WTC11 (cell line): ENCODE measurements at regions not wholly inside any gene's neighbourhood (a gene's known extent, or its start where the extent isn't known, plus 50 kb on each side); places are given as distances from the start of the nearest gene placed in this dataset.

ENCODE experiments used
- ATAC-seq: fragments of 200-7000 bp; cut with Tn5 transposase; 2 replicates; pipeline ENCODE4 v1.10.0; 2021; ENCODE audit warnings: mild to moderate bottlenecking, moderate library complexity
- CTCF ChIA-PET: fragments of 300-600 bp; sonication (Branson Sonifier 250); formaldehyde crosslinking; loops from one replicate; lab custom pipeline; 2021; ENCODE audit warnings: antibody characterized with exemption; lab: Charles Lee
- POLR2A ChIA-PET: fragments of 350-600 bp; sonication (Branson Sonifier 250); formaldehyde crosslinking; loops from one replicate; lab custom pipeline; 2021; ENCODE audit warnings: antibody characterized with exemption; lab: Charles Lee
- DNase-seq: peaks from one replicate; pipeline ENCODE4 v3.0.0; 2021; ENCODE audit warnings: low spot score
- H3K27ac Mint-ChIP-seq: 2 replicates; pipeline ENCODE4 v1.8.0; 2021; ENCODE audit warnings: mixed read lengths
- H3K27me3 Mint-ChIP-seq: 2 replicates; pipeline ENCODE4 v1.8.0; 2021; ENCODE audit warnings: low read depth, mild to moderate bottlenecking, moderate library complexity, mixed read lengths
- H3K36me3 Mint-ChIP-seq: 2 replicates; pipeline ENCODE4 v1.8.0; 2021; ENCODE audit warnings: mixed read lengths
- H3K4me1 Mint-ChIP-seq: 2 replicates; pipeline ENCODE4 v1.8.0; 2022; ENCODE audit warnings: mixed read lengths
- H3K4me3 Mint-ChIP-seq: 2 replicates; pipeline ENCODE4 v1.8.0; 2021; ENCODE audit warnings: mild to moderate bottlenecking, moderate library complexity, mixed read lengths
- H3K9me3 Mint-ChIP-seq: 2 replicates; pipeline ENCODE4 v1.8.0; 2021; ENCODE audit warnings: mixed read lengths
- CREM ChIP-seq: sonication (generic); formaldehyde crosslinking; IDR thresholded peaks from 2 replicates; pipeline ENCODE4 v1.8.1; 2022; ENCODE audit warnings: mild to moderate bottlenecking, missing genetic modification reagents, moderate library complexity
- ELF4 ChIP-seq: sonication (generic); formaldehyde crosslinking; IDR thresholded peaks from 2 replicates; pipeline ENCODE4 v1.8.1; 2022; ENCODE audit warnings: low read depth, mild to moderate bottlenecking, moderate library complexity, missing genetic modification reagents
- EMX1 ChIP-seq: fragments of 250-450 bp; sonication (Bioruptor Pico); IDR thresholded peaks from 2 replicates; pipeline ENCODE4 v1.8.0; 2021; ENCODE audit warnings: mild to moderate bottlenecking
- ETV6 ChIP-seq: sonication (generic); formaldehyde crosslinking; IDR thresholded peaks from 2 replicates; pipeline ENCODE4 v1.8.1; 2022; ENCODE audit warnings: mild to moderate bottlenecking, missing genetic modification reagents
- JAZF1 ChIP-seq: fragments of 250-450 bp; sonication (Bioruptor Pico); IDR thresholded peaks from 2 replicates; pipeline ENCODE4 v1.9.0; 2021; ENCODE audit warnings: moderate library complexity, mild to moderate bottlenecking, inconsistent platforms
- MXD4 ChIP-seq: fragments of 250-450 bp; sonication (Bioruptor Pico); IDR thresholded peaks from 2 replicates; pipeline ENCODE4 v1.8.0; 2021; ENCODE audit warnings: mild to moderate bottlenecking, moderate library complexity, borderline replicate concordance
- NFE2L1 ChIP-seq: sonication (generic); formaldehyde crosslinking; IDR thresholded peaks from 2 replicates; pipeline ENCODE4 v1.8.1; 2023; ENCODE audit warnings: missing genetic modification reagents
- SP1 ChIP-seq: sonication (generic); formaldehyde crosslinking; conservative IDR thresholded peaks from 2 replicates; pipeline ENCODE4 v1.8.1; 2022; ENCODE audit warnings: missing genetic modification reagents
- TEAD4 ChIP-seq: sonication (generic); formaldehyde crosslinking; IDR thresholded peaks from 2 replicates; pipeline ENCODE4 v1.8.0; 2022; ENCODE audit warnings: mild to moderate bottlenecking, missing genetic modification reagents
- ZNF232 ChIP-seq: sonication (generic); formaldehyde crosslinking; IDR thresholded peaks from 2 replicates; pipeline ENCODE4 v1.8.0; 2022; ENCODE audit warnings: mild to moderate bottlenecking, missing genetic modification reagents
- ZNF416 ChIP-seq: fragments of 250-450 bp; sonication (Bioruptor Pico); IDR thresholded peaks from 2 replicates; pipeline ENCODE4 v1.9.0; 2021; ENCODE audit warnings: mild to moderate bottlenecking, inconsistent platforms
- TF ChIP-seq, protein P1 (sequence below): sonication (generic); formaldehyde crosslinking; IDR thresholded peaks from 2 replicates; pipeline ENCODE4 v1.8.1; 2023; ENCODE audit warnings: mild to moderate bottlenecking, missing genetic modification reagents, moderate library complexity
- TF ChIP-seq, protein P2 (sequence below): sonication (generic); formaldehyde crosslinking; IDR thresholded peaks from 2 replicates; pipeline ENCODE4 v1.8.0; 2022; ENCODE audit warnings: mild to moderate bottlenecking, missing genetic modification reagents
- TF ChIP-seq, protein P3 (sequence below): sonication (generic); formaldehyde crosslinking; IDR thresholded peaks from 2 replicates; pipeline ENCODE4 v1.8.0; 2022; ENCODE audit warnings: mild to moderate bottlenecking, missing genetic modification reagents
- TF ChIP-seq, protein P4 (sequence below): fragments of 250-450 bp; sonication (Bioruptor Pico); IDR thresholded peaks from 2 replicates; pipeline ENCODE4 v1.9.0; 2021; ENCODE audit warnings: moderate library complexity, mild to moderate bottlenecking, inconsistent platforms, borderline replicate concordance
- TF ChIP-seq, protein P5 (sequence below): sonication (generic); formaldehyde crosslinking; IDR thresholded peaks from 2 replicates; pipeline ENCODE4 v1.8.0; 2023; ENCODE audit warnings: mild to moderate bottlenecking, missing genetic modification reagents
- TF ChIP-seq, protein P6 (sequence below): fragments of 250-450 bp; sonication (Bioruptor Pico); IDR thresholded peaks from 2 replicates; pipeline ENCODE4 v1.8.0; 2021; ENCODE audit warnings: mild to moderate bottlenecking
- TF ChIP-seq, protein P7 (sequence below): fragments of 200-600 bp; IDR thresholded peaks from 2 replicates; pipeline ENCODE4 v1.8.0; 2022; ENCODE audit warnings: antibody characterized with exemption
- TF ChIP-seq, protein P8 (sequence below): sonication (generic); formaldehyde crosslinking; IDR thresholded peaks from 2 replicates; pipeline ENCODE4 v1.8.1; 2022; ENCODE audit warnings: mild to moderate bottlenecking, missing genetic modification reagents, moderate library complexity, borderline replicate concordance

DNA sequence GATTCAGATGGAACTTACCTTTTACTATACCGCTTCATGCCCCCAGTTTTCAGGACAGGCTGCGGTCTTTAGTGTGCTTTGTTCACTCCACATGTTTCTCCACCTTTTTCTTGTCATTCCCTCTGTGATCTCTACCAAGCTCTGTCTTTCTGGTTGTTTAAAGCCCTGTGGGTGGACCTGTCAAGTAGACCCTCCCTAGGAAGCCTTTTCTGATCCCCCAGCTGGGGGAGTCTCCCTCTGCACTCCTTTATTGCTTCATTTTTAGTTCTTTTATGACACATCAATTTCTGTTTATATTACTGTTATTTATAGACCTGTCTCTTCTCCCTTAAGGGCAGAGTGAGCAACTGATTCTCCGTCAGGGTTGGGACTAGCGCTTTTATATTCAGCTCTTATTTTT lies 150.2 kb downstream of the C4orf33 start:
- POLR2A ChIA-PET, result no interaction called here
- DNase-seq, result no peak
- H3K27ac Mint-ChIP-seq, result no peak overlapping the region

DNA sequence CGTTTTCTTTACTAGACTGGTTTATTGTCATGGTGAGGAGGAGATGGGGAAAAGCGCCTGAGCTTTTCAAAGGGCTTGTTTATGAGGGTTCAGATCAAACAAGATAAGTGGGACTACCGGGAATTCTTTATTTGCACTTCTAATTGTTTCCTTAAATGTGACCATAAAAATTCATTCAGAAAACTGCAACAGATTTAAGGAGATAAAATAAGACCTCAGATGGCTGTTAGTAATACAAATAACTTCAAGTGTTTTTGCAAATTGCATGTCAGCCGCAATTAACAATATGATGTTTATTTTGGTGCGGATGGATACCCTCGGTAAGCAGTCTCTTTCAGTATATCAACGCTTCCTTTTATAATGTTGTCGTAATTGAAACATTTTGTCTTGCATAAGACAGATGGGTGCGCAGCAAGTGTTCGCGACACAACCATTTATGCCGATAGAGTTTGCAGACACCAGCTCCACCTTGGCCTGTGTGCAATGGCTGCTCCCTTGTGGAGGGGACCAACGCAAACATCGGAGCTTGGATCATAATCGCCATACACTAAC lies 151.0 kb downstream of the C4orf33 start:
- TF ChIP-seq ETV6 (CRISPR knock-in tag) (no peak), TEAD4 (CRISPR knock-in tag) (no peak), CREM (CRISPR knock-in tag) (no peak), JAZF1 (CRISPR knock-in tag) (no peak)
- TF ChIP-seq, protein P1, sequence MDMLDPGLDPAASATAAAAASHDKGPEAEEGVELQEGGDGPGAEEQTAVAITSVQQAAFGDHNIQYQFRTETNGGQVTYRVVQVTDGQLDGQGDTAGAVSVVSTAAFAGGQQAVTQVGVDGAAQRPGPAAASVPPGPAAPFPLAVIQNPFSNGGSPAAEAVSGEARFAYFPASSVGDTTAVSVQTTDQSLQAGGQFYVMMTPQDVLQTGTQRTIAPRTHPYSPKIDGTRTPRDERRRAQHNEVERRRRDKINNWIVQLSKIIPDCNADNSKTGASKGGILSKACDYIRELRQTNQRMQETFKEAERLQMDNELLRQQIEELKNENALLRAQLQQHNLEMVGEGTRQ (CRISPR knock-in tag), result no peak
- ChIA-PET CTCF (interaction anchor here (1.5 kb wide), 1 partner anchor 10 kb away, joined by 3 read pairs; no protein-coding TSS in a partner anchor), POLR2A (no interaction called here)
- DNase-seq (no peak), ATAC-seq (no peak)
- H3K4me1 Mint-ChIP-seq, result peaks cover 25% of the 10 kb centered on the region
- no peaks in the 10 kb centered on the region; the same call in 1 of the 2 replicates for H3K27me3 Mint-ChIP-seq
- no peaks in the 10 kb centered on the region for H3K36me3 Mint-ChIP-seq
- no peak overlapping the region for H3K4me3 Mint-ChIP-seq
- no peak overlapping the region; the same call in 1 of the 2 replicates for H3K27ac Mint-ChIP-seq
- peaks cover 9% of the 10 kb centered on the region for H3K9me3 Mint-ChIP-seq

More for the DNA sequence above, 150.2 kb downstream of the C4orf33 start:
- CTCF ChIA-PET, result interaction anchor here (1.5 kb wide), 1 partner anchor 9 kb away, joined by 3 read pairs; no protein-coding TSS in a partner anchor
- Mint-ChIP-seq H3K9me3 (peaks cover 2% of the 10 kb centered on the region), H3K27me3 (no peaks in the 10 kb centered on the region; the same call in 1 of the 2 replicates), H3K36me3 (no peaks in the 10 kb centered on the region), H3K4me1 (peaks cover 16% of the 10 kb centered on the region), H3K4me3 (no peak overlapping the region)
- TF ChIP-seq, protein P2, sequence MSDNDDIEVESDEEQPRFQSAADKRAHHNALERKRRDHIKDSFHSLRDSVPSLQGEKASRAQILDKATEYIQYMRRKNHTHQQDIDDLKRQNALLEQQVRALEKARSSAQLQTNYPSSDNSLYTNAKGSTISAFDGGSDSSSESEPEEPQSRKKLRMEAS (CRISPR knock-in tag), result no peak
- TF ChIP-seq MXD4 (CRISPR knock-in tag) (no peak), EMX1 (CRISPR knock-in tag) (no peak), ZNF232 (no peak), JAZF1 (CRISPR knock-in tag) (no peak), ELF4 (CRISPR knock-in tag) (no peak), CREM (CRISPR knock-in tag) (no peak), NFE2L1 (CRISPR knock-in tag) (no peak), ZNF416 (CRISPR knock-in tag) (no peak), SP1 (CRISPR knock-in tag) (no peak)
- TF ChIP-seq, protein P3, sequence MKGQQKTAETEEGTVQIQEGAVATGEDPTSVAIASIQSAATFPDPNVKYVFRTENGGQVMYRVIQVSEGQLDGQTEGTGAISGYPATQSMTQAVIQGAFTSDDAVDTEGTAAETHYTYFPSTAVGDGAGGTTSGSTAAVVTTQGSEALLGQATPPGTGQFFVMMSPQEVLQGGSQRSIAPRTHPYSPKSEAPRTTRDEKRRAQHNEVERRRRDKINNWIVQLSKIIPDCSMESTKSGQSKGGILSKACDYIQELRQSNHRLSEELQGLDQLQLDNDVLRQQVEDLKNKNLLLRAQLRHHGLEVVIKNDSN (CRISPR knock-in tag), result no peak
- TF ChIP-seq, protein P4, sequence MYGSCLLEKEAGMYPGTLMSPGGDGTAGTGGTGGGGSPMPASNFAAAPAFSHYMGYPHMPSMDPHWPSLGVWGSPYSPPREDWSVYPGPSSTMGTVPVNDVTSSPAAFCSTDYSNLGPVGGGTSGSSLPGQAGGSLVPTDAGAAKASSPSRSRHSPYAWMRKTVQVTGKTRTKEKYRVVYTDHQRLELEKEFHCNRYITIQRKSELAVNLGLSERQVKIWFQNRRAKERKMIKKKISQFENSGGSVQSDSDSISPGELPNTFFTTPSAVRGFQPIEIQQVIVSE (CRISPR knock-in tag), result no peak
- TF ChIP-seq, protein P5, sequence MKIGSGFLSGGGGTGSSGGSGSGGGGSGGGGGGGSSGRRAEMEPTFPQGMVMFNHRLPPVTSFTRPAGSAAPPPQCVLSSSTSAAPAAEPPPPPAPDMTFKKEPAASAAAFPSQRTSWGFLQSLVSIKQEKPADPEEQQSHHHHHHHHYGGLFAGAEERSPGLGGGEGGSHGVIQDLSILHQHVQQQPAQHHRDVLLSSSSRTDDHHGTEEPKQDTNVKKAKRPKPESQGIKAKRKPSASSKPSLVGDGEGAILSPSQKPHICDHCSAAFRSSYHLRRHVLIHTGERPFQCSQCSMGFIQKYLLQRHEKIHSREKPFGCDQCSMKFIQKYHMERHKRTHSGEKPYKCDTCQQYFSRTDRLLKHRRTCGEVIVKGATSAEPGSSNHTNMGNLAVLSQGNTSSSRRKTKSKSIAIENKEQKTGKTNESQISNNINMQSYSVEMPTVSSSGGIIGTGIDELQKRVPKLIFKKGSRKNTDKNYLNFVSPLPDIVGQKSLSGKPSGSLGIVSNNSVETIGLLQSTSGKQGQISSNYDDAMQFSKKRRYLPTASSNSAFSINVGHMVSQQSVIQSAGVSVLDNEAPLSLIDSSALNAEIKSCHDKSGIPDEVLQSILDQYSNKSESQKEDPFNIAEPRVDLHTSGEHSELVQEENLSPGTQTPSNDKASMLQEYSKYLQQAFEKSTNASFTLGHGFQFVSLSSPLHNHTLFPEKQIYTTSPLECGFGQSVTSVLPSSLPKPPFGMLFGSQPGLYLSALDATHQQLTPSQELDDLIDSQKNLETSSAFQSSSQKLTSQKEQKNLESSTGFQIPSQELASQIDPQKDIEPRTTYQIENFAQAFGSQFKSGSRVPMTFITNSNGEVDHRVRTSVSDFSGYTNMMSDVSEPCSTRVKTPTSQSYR, result no peak
- TF ChIP-seq, protein P6, sequence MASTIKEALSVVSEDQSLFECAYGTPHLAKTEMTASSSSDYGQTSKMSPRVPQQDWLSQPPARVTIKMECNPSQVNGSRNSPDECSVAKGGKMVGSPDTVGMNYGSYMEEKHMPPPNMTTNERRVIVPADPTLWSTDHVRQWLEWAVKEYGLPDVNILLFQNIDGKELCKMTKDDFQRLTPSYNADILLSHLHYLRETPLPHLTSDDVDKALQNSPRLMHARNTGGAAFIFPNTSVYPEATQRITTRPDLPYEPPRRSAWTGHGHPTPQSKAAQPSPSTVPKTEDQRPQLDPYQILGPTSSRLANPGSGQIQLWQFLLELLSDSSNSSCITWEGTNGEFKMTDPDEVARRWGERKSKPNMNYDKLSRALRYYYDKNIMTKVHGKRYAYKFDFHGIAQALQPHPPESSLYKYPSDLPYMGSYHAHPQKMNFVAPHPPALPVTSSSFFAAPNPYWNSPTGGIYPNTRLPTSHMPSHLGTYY (CRISPR knock-in tag), result no peak
- TF ChIP-seq, protein P7, sequence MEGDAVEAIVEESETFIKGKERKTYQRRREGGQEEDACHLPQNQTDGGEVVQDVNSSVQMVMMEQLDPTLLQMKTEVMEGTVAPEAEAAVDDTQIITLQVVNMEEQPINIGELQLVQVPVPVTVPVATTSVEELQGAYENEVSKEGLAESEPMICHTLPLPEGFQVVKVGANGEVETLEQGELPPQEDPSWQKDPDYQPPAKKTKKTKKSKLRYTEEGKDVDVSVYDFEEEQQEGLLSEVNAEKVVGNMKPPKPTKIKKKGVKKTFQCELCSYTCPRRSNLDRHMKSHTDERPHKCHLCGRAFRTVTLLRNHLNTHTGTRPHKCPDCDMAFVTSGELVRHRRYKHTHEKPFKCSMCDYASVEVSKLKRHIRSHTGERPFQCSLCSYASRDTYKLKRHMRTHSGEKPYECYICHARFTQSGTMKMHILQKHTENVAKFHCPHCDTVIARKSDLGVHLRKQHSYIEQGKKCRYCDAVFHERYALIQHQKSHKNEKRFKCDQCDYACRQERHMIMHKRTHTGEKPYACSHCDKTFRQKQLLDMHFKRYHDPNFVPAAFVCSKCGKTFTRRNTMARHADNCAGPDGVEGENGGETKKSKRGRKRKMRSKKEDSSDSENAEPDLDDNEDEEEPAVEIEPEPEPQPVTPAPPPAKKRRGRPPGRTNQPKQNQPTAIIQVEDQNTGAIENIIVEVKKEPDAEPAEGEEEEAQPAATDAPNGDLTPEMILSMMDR, result no peak
- TF ChIP-seq, protein P8, sequence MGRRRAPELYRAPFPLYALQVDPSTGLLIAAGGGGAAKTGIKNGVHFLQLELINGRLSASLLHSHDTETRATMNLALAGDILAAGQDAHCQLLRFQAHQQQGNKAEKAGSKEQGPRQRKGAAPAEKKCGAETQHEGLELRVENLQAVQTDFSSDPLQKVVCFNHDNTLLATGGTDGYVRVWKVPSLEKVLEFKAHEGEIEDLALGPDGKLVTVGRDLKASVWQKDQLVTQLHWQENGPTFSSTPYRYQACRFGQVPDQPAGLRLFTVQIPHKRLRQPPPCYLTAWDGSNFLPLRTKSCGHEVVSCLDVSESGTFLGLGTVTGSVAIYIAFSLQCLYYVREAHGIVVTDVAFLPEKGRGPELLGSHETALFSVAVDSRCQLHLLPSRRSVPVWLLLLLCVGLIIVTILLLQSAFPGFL (CRISPR knock-in tag), result no peak
- ATAC-seq, result no peak
